Activated CD4-positive, alpha-beta T cell treated with anti-CD3 and anti-CD28 coated beads for 36 hours (primary cell): ENCODE measurements at regions not wholly inside any gene's neighbourhood (a gene's known extent, or its start where the extent isn't known, plus 50 kb on each side); places are given as distances from the start of the nearest gene placed in this dataset.

Experiments used
- ATAC-seq: fragments of 200-7000 bp; cut with Tn5 transposase; one replicate; pipeline ENCODE4 v1.10.0; 2021; ENCODE audit warnings: mild to moderate bottlenecking, moderate library complexity
- CTCF ChIA-PET: fragments of 350-600 bp; sonication (Branson Sonifier 250); formaldehyde crosslinking; loops from one replicate; lab custom pipeline; 2021; ENCODE audit warnings: antibody characterized with exemption; lab: Charles Lee
- POLR2A ChIA-PET: fragments of 350-600 bp; sonication (Branson Sonifier 250); formaldehyde crosslinking; loops from one replicate; lab custom pipeline; 2021; ENCODE audit warnings: antibody characterized with exemption, inconsistent platforms; lab: Charles Lee
- DNase-seq: peaks from one replicate; pipeline ENCODE4 v3.0.0-alpha.2; 2020
- H3K27ac Mint-ChIP-seq: one replicate; pipeline ENCODE4 v1.8.0; 2021; ENCODE audit warnings: mixed read lengths
- H3K27me3 Mint-ChIP-seq: one replicate; pipeline ENCODE4 v1.8.0; 2021; ENCODE audit warnings: mixed read lengths
- H3K36me3 Mint-ChIP-seq: one replicate; pipeline ENCODE4 v1.8.0; 2021; ENCODE audit warnings: low read depth, mixed read lengths
- H3K4me1 Mint-ChIP-seq: one replicate; pipeline ENCODE4 v1.8.0; 2021; ENCODE audit warnings: mixed read lengths
- H3K4me3 Mint-ChIP-seq: one replicate; pipeline ENCODE4 v1.8.0; 2021; ENCODE audit warnings: mild to moderate bottlenecking, moderate library complexity, mixed read lengths
- H3K9me3 Mint-ChIP-seq: one replicate; pipeline ENCODE4 v1.8.0; 2021; ENCODE audit warnings: low read depth, mixed read lengths
- intact Hi-C, 2 experiments: fragments of 100-400 bp; cut with DNase I in 1 of 2; cut with micrococcal nuclease in 1 of 2; formaldehyde crosslinking; loops; one replicate each; pipeline versions ENCODE4 v1.14.2 to v1.15.1; 2022 to 2024; cut with DNase I, micrococcal nuclease

- H3K27me3 Mint-ChIP-seq, result peaks cover 8% of the 10 kb centered on the region
- no peaks in the 10 kb centered on the region for H3K9me3 Mint-ChIP-seq
- H3K27ac Mint-ChIP-seq, result no peak overlapping the region
- ChIA-PET POLR2A (no interaction called here), CTCF (interaction anchor here (0.9 kb wide), 1 partner anchor 15 kb away, joined by 3 read pairs; no protein-coding TSS in a partner anchor)
- DNase-seq (no peak), ATAC-seq (no peak)
- no peaks in the 10 kb centered on the region for H3K36me3 Mint-ChIP-seq
- H3K4me1 Mint-ChIP-seq, result no peaks in the 10 kb centered on the region
- H3K4me3 Mint-ChIP-seq, result no peak overlapping the region
- intact Hi-C loops, result loop anchor here in 1 of 2 experiments (5.0 kb wide), 1 partner anchor 52 kb away; no protein-coding TSS in a partner anchor
Measured at GRCh38 chr9:84079994-84080393, 99.4 kb downstream of the RMI1 start.

- DNase-seq (no peak), ATAC-seq (no peak)
- intact Hi-C loops, result no loop called here
- no peak overlapping the region for H3K27ac Mint-ChIP-seq
- no peak overlapping the region for H3K4me3 Mint-ChIP-seq
- CTCF ChIA-PET, result interaction anchor here (0.6 to 1.0 kb wide), 2 partner anchors 45 to 127 kb away, joined by 3 read pairs; no protein-coding TSS in a partner anchor
- POLR2A ChIA-PET, result no interaction called here
- H3K9me3 Mint-ChIP-seq, result no peaks in the 10 kb centered on the region
- peaks cover 28% of the 10 kb centered on the region for H3K27me3 Mint-ChIP-seq
- H3K36me3 Mint-ChIP-seq, result no peaks in the 10 kb centered on the region
- H3K4me1 Mint-ChIP-seq, result peaks cover under 1% of the 10 kb centered on the region
Measured at GRCh38 chr9:84101964-84102632, 121.5 kb downstream of the RMI1 start.

GRCh38 chr9:84103651-84104377 is 123.2 kb downstream of the RMI1 start:
- H3K27me3 Mint-ChIP-seq, result peaks cover 28% of the 10 kb centered on the region
- ChIA-PET POLR2A (interaction anchor here (0.5 kb wide), 1 partner anchor 125 kb away, joined by 4 read pairs; no protein-coding TSS in a partner anchor), CTCF (interaction anchor here (1.3 kb wide), 1 partner anchor 24 kb away, joined by 3 read pairs; no protein-coding TSS in a partner anchor)
- intact Hi-C loops, result no loop called here
- H3K36me3 Mint-ChIP-seq, result no peaks in the 10 kb centered on the region
- H3K9me3 Mint-ChIP-seq, result no peaks in the 10 kb centered on the region
- no peak for ATAC-seq
- DNase-seq, result no peak
- no peak overlapping the region for H3K4me3 Mint-ChIP-seq
- no peak overlapping the region for H3K27ac Mint-ChIP-seq
- H3K4me1 Mint-ChIP-seq, result peaks cover 16% of the 10 kb centered on the region

- ChIA-PET CTCF (interaction anchor here (1.5 kb wide), 1 partner anchor 157 kb away, joined by 3 read pairs; no protein-coding TSS in a partner anchor), POLR2A (no interaction called here)
- intact Hi-C loops, result no loop called here
Measured at GRCh38 chr9:84107081-84107480, 126.5 kb downstream of the RMI1 start.

GRCh38 chr9:84107995-84108394 is 127.4 kb downstream of the RMI1 start:
- Mint-ChIP-seq H3K27me3 (peaks cover 14% of the 10 kb centered on the region), H3K36me3 (no peaks in the 10 kb centered on the region), H3K9me3 (no peaks in the 10 kb centered on the region), H3K4me1 (peaks cover 16% of the 10 kb centered on the region), H3K27ac (no peak overlapping the region), H3K4me3 (no peak overlapping the region)
- CTCF ChIA-PET, result no interaction called here
- intact Hi-C loops, result no loop called here
- ATAC-seq (no peak), DNase-seq (no peak)
- POLR2A ChIA-PET, result no interaction called here

More at GRCh38 chr9:84107081-84107480, 126.5 kb downstream of the RMI1 start:
- Mint-ChIP-seq H3K27ac (no peak overlapping the region), H3K36me3 (no peaks in the 10 kb centered on the region), H3K4me3 (no peak overlapping the region), H3K9me3 (no peaks in the 10 kb centered on the region), H3K4me1 (peaks cover 16% of the 10 kb centered on the region), H3K27me3 (peaks cover 19% of the 10 kb centered on the region)
- ATAC-seq, result no peak
- no peak for DNase-seq

GRCh38 chr9:84111726-84112125 is 131.1 kb downstream of the RMI1 start:
- ATAC-seq, result no peak
- Mint-ChIP-seq H3K27me3 (peaks cover 6% of the 10 kb centered on the region), H3K9me3 (peaks cover 2% of the 10 kb centered on the region), H3K27ac (no peak overlapping the region), H3K4me3 (no peak overlapping the region), H3K4me1 (peaks cover 16% of the 10 kb centered on the region), H3K36me3 (no peaks in the 10 kb centered on the region)
- POLR2A ChIA-PET, result no interaction called here
- no peak for DNase-seq
- CTCF ChIA-PET, result no interaction called here
- intact Hi-C loops, result no loop called here

GRCh38 chr9:84121991-84122523 is 141.5 kb downstream of the RMI1 start:
- ChIA-PET POLR2A (no interaction called here), CTCF (no interaction called here)
- DNase-seq (no peak), ATAC-seq (no peak)
- peaks cover 2% of the 10 kb centered on the region for H3K36me3 Mint-ChIP-seq
- H3K9me3 Mint-ChIP-seq, result peaks cover 6% of the 10 kb centered on the region
- no peak overlapping the region for H3K4me3 Mint-ChIP-seq
- no peaks in the 10 kb centered on the region for H3K4me1 Mint-ChIP-seq
- H3K27me3 Mint-ChIP-seq, result peaks cover 19% of the 10 kb centered on the region
- intact Hi-C loops, result no loop called here
- no peak overlapping the region for H3K27ac Mint-ChIP-seq

- CTCF ChIA-PET, result no interaction called here
- H3K9me3 Mint-ChIP-seq, result peaks cover 2% of the 10 kb centered on the region
- no peak overlapping the region for H3K4me3 Mint-ChIP-seq
- no peak for DNase-seq
- no peaks in the 10 kb centered on the region for H3K4me1 Mint-ChIP-seq
- ATAC-seq, result no peak
- POLR2A ChIA-PET, result no interaction called here
- no peak overlapping the region for H3K27ac Mint-ChIP-seq
- intact Hi-C loops, result no loop called here
- H3K36me3 Mint-ChIP-seq, result no peaks in the 10 kb centered on the region
- H3K27me3 Mint-ChIP-seq, result peaks cover 15% of the 10 kb centered on the region
Measured at GRCh38 chr9:84122572-84122971, 142.0 kb downstream of the RMI1 start.

GRCh38 chr9:84123648-84124406 is 143.2 kb downstream of the RMI1 start:
- H3K9me3 Mint-ChIP-seq, result no peaks in the 10 kb centered on the region
- no peak overlapping the region for H3K27ac Mint-ChIP-seq
- no peak overlapping the region for H3K4me3 Mint-ChIP-seq
- DNase-seq (no peak), ATAC-seq (no peak)
- CTCF ChIA-PET, result interaction anchor here (0.7 kb wide), 1 partner anchor 32 kb away, joined by 3 read pairs; no protein-coding TSS in a partner anchor
- peaks cover 8% of the 10 kb centered on the region for H3K27me3 Mint-ChIP-seq
- intact Hi-C loops, result no loop called here
- no peaks in the 10 kb centered on the region for H3K4me1 Mint-ChIP-seq
- H3K36me3 Mint-ChIP-seq, result no peaks in the 10 kb centered on the region
- POLR2A ChIA-PET, result no interaction called here

- CTCF ChIA-PET, result interaction anchor here (0.7 to 0.8 kb wide), 3 partner anchors 57 to 1292 kb away, joined by 3 to 4 read pairs (median 3); no protein-coding TSS in a partner anchor
- no peak for ATAC-seq
- no peaks in the 10 kb centered on the region for H3K4me1 Mint-ChIP-seq
Measured at GRCh38 chr9:84125046-84125445, 144.4 kb downstream of the RMI1 start.

GRCh38 chr9:84129529-84129928 is 148.9 kb downstream of the RMI1 start:
- ChIA-PET POLR2A (no interaction called here), CTCF (interaction anchor here (0.6 kb wide), 1 partner anchor 31 kb away, joined by 3 read pairs; no protein-coding TSS in a partner anchor)
- intact Hi-C loops, result no loop called here
- H3K27ac Mint-ChIP-seq, result no peak overlapping the region
- no peak for DNase-seq
- peaks cover 6% of the 10 kb centered on the region for H3K27me3 Mint-ChIP-seq
- no peak for ATAC-seq
- H3K36me3 Mint-ChIP-seq, result no peaks in the 10 kb centered on the region
- H3K4me3 Mint-ChIP-seq, result no peak overlapping the region
- H3K4me1 Mint-ChIP-seq, result no peaks in the 10 kb centered on the region
- H3K9me3 Mint-ChIP-seq, result no peaks in the 10 kb centered on the region

More at GRCh38 chr9:84125046-84125445, 144.4 kb downstream of the RMI1 start:
- peaks cover 5% of the 10 kb centered on the region for H3K27me3 Mint-ChIP-seq
- H3K36me3 Mint-ChIP-seq, result no peaks in the 10 kb centered on the region
- no peaks in the 10 kb centered on the region for H3K9me3 Mint-ChIP-seq
- intact Hi-C loops, result no loop called here
- no peak overlapping the region for H3K27ac Mint-ChIP-seq
- no peak overlapping the region for H3K4me3 Mint-ChIP-seq
- POLR2A ChIA-PET, result no interaction called here
- DNase-seq, result no peak
